ENCODE measurements at regions not wholly inside any gene's neighbourhood (a gene's known extent, or its start where the extent isn't known, plus 50 kb on each side); places are given as distances from the start of the nearest gene placed in this dataset.

- no peak for TF ChIP-seq PATZ1 (CRISPR knock-in tag; IDR thresholded peaks at IDR 0.05; ENCODE audit: borderline replicate concordance)
- TF ChIP-seq ZNF565 (CRISPR knock-in tag; conservative IDR thresholded peaks at IDR 0.05; ENCODE audit: low read depth): no peak
- no peak for TF ChIP-seq ARNTL (CRISPR knock-in tag; IDR thresholded peaks at IDR 0.05; ENCODE audit: borderline replicate concordance, low read depth)
Measured at GRCh38 chr7:54076616-54077015, 465.6 kb upstream of the VSTM2A start.
